Omental fat pad (tissue), 3 donors: ENCODE measurements at regions not wholly inside any gene's neighbourhood (a gene's known extent, or its start where the extent isn't known, plus 50 kb on each side); places are given as distances from the start of the nearest gene placed in this dataset.

Experiments used
- ATAC-seq: fragments of 150-250 bp; one replicate; pipeline ENCODE4 v1.9.1; 2016; ENCODE audit warnings: mild to moderate bottlenecking, moderate library complexity; ENCODE audit not compliant: low FRiP score
- DNase-seq: peaks from one replicate; pipeline ENCODE4 v3.0.0-alpha.2; 2019; ENCODE audit warnings: low spot score
- CTCF ChIP-seq, 3 donors: fragments of 450-650 bp; IDR thresholded peaks; one replicate each; pipeline ENCODE4 v1.5.1; 2016 to 2017; ENCODE audit warnings: antibody characterized with exemption in 3 of 3, mild to moderate bottlenecking in 3 of 3, moderate library complexity in 2 of 3

GRCh38 chr3:120544361-120544760, 51.8 kb upstream of the NDUFB4 start:
- DNase-seq, result no peak
- ATAC-seq, result no peak

GRCh38 chr3:120536642-120537041, 59.5 kb upstream of the NDUFB4 start:
- ATAC-seq (no peak), DNase-seq (no peak)
- no peak for TF ChIP-seq CTCF (IDR thresholded peaks at IDR 0.05)

More at GRCh38 chr3:120544361-120544760, 51.8 kb upstream of the NDUFB4 start:
- TF ChIP-seq CTCF (IDR thresholded peaks at IDR 0.05), result no peak

GRCh38 chr3:120532969-120533368, 63.2 kb upstream of the NDUFB4 start:
- DNase-seq, result no peak
- no peak for ATAC-seq
- no peak for TF ChIP-seq CTCF (IDR thresholded peaks at IDR 0.05)

GRCh38 chr3:120528163-120528562, 68.0 kb upstream of the NDUFB4 start:
- DNase-seq (no peak), ATAC-seq (no peak)
- no peak for TF ChIP-seq CTCF (IDR thresholded peaks at IDR 0.05)

- DNase-seq (no peak), ATAC-seq (no peak)
- TF ChIP-seq CTCF (IDR thresholded peaks at IDR 0.05), result no peak
Observed at GRCh38 chr3:120526011-120526870, 69.9 kb upstream of the NDUFB4 start.

GRCh38 chr3:120524171-120524923, 71.8 kb upstream of the NDUFB4 start:
- no peak for TF ChIP-seq CTCF (IDR thresholded peaks at IDR 0.05)
- ATAC-seq (no peak), DNase-seq (no peak)
